Cardiac septum (tissue), 1 donor: ENCODE measurements at regions not wholly inside any gene's neighbourhood (a gene's known extent, or its start where the extent isn't known, plus 50 kb on each side); places are given as distances from the start of the nearest gene placed in this dataset.

Source experiments
- DNase-seq: peaks from one replicate; pipeline ENCODE4 v3.0.0-alpha.2; 2020; ENCODE audit warnings: low spot score
- intact Hi-C: fragments of 100-400 bp; cut with DNase I; formaldehyde crosslinking; loops from one replicate; pipeline ENCODE4 v1.14.0; 2022
- donor health status: DM: no; HTN: no; CAD: no.

GRCh38 chr18:25818505-25818904, 271.9 kb downstream of the SS18 start:
- no peak for DNase-seq
- intact Hi-C loops = loop anchor here (10.0 kb wide), 1 partner anchor 54 kb away; no protein-coding TSS in a partner anchor

GRCh38 chr18:25817546-25818237, 272.7 kb downstream of the SS18 start:
- no peak for DNase-seq
- intact Hi-C loops = loop anchor here (10.0 kb wide), 1 partner anchor 53 kb away; no protein-coding TSS in a partner anchor

DNA sequence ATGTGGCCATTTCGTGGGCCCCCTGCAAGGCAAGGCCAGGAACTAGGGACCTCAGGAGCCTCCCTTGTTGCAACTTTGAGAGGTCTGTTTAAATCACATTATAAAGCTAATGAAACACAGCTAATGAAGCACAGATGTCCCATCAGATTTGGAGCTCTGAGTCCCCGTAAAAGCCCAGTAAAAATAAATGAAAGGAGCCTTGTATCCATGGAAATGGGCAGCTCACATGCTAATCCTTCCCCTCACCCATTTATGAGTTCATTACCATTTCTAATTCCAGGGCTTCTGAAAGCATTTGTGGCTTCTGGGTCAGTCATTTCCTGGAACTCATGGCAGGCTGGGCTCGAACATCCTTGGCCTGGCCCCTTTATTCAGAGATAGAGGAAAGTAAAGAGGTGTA, 274.8 kb downstream of the SS18 start:
- intact Hi-C loops = loop anchor here (10.0 kb wide), 1 partner anchor 51 kb away; no protein-coding TSS in a partner anchor
- DNase-seq = no peak

GRCh38 chr18:25814841-25815458, 275.5 kb downstream of the SS18 start:
- intact Hi-C loops = loop anchor here (10.0 kb wide), 1 partner anchor 50 kb away; no protein-coding TSS in a partner anchor
- DNase-seq = no peak

- intact Hi-C loops = loop anchor here (10.0 kb wide), 1 partner anchor 48 kb away; no protein-coding TSS in a partner anchor
- no peak for DNase-seq
Observed at GRCh38 chr18:25813110-25813509, 277.3 kb downstream of the SS18 start.

DNA sequence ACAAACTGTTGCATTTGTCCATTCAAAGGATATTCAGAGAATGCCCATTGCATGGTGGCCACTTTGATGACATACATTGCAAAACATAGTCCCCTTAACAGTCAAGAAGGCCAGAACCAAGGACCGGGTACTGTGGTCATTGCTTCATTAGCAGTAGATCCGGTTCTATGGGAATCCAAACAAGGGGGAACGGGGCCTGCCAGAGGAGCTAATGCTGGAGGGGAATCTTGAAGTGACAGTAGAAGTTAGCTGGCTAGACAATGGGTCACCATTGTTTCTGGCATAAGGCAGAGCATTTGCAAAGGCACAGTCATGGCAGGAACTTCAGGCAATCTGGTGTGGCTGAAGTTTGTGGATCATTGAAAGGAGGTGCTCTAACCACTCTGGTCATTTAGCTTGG, 279.7 kb downstream of the SS18 start:
- intact Hi-C loops = loop anchor here (10.0 kb wide), 1 partner anchor 46 kb away; no protein-coding TSS in a partner anchor
- DNase-seq = no peak

GRCh38 chr18:25805939-25806338, 284.5 kb downstream of the SS18 start:
- intact Hi-C loops = no loop called here

DNA sequence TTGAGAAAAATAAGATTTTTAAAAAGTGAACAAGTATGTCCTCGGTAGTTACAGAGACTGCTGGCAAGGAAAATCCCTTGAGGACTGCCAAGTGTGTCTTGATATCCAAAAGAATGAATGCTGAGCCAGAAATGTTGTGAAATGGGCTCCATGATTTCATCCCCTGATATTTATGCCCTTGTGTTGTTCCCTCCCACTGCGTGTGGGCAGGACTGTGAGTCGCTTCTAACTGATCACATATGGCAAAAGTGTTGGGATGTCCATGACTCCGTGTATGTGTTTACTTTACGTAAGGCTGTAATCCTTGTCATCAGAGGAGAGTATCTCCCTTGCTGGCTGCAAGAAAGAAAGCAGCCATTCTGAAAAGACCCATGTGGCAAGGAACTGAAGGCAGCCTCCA, 285.1 kb downstream of the SS18 start:
- intact Hi-C loops = no loop called here
- DNase-seq = no peak

More at GRCh38 chr18:25805939-25806338, 284.5 kb downstream of the SS18 start:
- no peak for DNase-seq

DNA sequence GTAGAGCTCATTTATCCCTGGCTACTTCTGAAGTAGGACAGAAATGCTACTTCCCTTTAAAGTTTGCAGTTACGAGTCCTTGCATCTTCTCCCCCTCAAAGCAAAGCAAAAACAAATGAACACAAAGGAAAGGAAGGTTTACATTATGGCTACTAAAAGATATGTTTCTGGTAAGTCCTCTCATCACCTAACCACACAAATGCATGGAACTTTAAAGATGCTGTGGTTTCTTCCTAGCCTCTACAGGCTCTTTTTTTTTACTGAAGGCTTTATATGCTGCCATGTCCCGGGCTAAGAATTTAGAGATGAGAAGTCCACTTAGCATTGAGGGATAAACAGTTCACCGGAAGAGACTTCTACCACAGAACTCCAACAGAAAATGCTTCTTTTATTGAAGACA, 291.2 kb downstream of the SS18 start:
- intact Hi-C loops = no loop called here
- no peak for DNase-seq

- intact Hi-C loops = no loop called here
- DNase-seq = no peak
Observed at GRCh38 chr18:25798046-25798445, 292.4 kb downstream of the SS18 start.

DNA sequence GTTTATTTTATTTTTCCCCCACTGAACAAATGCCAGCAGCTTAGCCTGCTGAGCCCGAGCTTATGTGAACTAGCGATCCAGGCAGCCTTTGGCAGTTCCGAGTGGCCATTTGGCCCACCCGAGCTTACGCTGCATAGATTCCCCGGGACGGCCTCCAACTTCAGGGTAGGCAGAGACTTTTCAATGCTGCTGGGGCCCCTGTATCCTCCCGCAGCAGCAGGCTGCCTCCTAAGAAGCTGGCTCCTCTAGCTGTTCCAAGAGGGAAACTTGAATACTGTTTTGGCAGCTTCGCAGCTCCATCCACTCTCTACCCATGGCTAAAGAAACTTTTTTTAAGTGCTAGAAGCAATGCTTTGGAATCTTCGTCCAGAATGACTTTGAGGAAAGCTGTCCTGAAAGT, 295.2 kb downstream of the SS18 start:
- intact Hi-C loops = no loop called here
- no peak for DNase-seq

DNA sequence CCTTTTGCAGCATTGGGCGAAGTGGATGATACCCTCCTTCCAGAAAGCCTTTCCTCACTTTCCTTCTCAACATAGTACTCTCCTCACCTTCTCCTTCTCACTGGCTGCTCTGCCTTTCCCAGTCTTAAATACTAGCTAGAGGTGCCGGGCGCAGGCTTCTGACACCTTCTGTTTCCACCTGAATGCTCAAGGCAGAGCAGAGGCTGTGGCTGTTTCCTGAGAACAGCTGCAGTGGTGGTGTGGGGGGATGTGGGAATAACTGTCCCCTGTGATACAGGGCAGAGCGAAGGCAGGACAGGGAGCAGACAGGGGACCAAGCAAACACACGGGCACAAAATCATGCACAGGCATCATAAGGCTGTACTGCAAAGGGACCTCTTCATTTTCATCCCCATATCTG, 303.1 kb downstream of the SS18 start:
- intact Hi-C loops = no loop called here
- no peak for DNase-seq

DNA sequence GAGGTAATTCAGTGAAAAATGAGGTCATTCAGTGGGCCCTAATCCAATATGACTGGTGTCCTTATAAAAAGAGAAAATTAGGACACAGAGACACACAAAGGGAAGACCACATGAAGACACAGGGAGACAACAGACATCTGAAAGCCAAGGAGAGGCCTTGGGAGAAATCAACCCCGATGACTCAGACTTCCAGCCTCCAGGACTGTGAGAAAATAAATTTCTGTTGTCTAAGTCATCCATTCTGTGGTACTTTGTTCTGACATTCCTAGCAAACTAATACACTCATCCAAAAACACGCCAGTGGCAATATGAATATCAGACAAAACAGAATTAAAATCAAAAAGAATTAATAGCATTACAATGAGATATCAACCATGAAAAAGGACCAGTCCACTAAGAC, 303.7 kb downstream of the SS18 start:
- intact Hi-C loops = no loop called here
- no peak for DNase-seq

GRCh38 chr18:25780105-25780504, 310.3 kb downstream of the SS18 start:
- no peak for DNase-seq
- intact Hi-C loops = no loop called here

GRCh38 chr18:25771796-25772195, 318.6 kb downstream of the SS18 start:
- no peak for DNase-seq
- intact Hi-C loops = no loop called here

GRCh38 chr18:25764777-25765176, 325.6 kb downstream of the SS18 start:
- DNase-seq = no peak
- intact Hi-C loops = loop anchor here (10.0 kb wide), 1 partner anchor 50 kb away; no protein-coding TSS in a partner anchor

DNA sequence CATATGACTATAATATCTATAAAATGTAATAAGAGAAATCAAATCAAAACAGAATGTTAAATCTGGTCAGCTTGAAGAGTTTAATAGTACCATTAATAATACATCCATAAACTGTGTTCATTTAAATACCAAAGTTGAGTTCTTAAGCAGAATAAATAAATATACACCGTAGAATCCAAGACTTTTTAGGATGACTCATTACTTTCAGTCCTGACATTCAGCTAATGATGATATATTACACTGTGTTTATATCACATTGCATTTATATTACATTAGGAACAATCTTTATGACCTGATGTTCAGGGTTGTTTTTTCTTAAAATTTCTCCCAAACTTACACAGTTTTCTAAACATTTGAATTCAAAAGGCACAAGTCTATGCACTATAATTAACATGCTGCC, 331.3 kb downstream of the SS18 start:
- intact Hi-C loops = no loop called here
- no peak for DNase-seq

- intact Hi-C loops = no loop called here
- no peak for DNase-seq
Observed at GRCh38 chr18:25743646-25744151, 346.7 kb downstream of the SS18 start.

DNA sequence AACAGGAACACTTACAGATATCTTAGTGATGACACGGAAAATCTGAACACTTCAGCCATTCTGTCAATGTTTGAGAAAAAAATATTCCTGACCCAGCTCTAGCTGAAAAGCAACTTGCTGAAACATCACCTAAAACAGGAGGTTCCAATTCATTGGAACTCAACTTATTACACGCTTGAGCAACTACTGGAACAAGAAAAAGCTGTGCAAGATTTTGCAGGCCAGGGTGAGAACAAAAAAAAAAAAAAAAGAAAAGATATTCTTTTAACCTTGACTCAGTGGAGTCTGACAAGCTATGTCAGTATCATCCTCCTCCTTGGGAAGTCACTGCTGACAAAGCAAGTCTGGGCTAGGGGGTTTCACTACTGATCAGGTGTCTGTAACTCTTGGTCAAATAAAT, 351.0 kb downstream of the SS18 start:
- DNase-seq = no peak
- intact Hi-C loops = no loop called here

DNA sequence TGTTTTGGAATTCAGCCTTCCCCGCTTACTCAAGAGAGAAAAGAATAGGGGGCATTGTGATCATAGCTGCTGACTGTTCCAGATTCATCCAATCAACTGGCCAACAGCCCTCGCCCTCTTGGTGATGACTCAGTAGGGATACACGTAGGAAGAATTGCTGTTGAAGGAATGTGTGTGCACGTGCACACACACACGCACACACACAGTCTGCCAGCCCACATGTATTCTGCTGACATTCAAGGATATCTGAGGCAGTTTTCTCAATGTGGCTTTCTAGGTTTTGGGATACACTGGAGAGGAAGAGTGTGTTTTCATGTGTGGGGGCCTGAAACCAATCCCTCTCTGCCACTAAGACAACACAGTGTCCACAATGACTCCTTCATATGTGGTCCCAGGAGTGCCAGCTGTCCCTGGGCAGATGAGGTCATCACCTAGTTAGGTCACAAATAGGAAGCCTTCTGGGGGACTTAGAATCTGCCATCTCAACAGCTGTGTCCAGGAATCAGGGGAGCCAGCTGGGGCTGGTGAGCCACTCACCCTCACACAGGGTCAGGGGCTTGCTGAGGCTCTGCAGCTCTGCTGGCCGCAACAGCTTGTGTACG, 352.6 kb downstream of the SS18 start:
- no peak for DNase-seq
- intact Hi-C loops = no loop called here

- intact Hi-C loops = no loop called here
- DNase-seq = no peak
Observed at GRCh38 chr18:25736516-25736915, 353.9 kb downstream of the SS18 start.
